ENCODE measurements at regions not wholly inside any gene's neighbourhood (a gene's known extent, or its start where the extent isn't known, plus 50 kb on each side); places are given as distances from the start of the nearest gene placed in this dataset.

DNA sequence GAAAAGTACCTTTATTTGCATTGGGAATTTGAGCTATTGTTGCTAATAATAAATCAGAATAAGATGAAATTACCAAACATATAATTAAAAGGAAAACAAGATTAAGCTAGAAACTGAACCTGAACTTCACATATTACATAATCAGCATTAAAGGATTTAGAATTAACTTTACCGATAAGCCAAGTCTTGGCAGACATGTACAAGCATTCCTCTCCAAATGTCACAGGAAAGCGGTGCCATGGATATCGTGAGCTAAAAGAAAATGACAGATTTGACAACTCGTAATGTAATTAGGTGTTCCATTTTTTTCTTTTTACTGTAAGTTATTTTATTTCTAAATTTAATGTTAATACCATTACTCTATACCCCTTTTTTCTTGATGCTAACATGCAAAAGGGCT lies 55.1 kb upstream of the CD302 start:
- no peak for DNase-seq
- Histone ChIP-seq H3K27me3 (ENCODE audit: control insufficient read depth, insufficient read depth, low read length) (no peaks in the 10 kb centered on the region), H3K36me3 (replicated peaks; ENCODE audit: control insufficient read depth, insufficient read depth, low read length) (no peaks in the 10 kb centered on the region)

DNA sequence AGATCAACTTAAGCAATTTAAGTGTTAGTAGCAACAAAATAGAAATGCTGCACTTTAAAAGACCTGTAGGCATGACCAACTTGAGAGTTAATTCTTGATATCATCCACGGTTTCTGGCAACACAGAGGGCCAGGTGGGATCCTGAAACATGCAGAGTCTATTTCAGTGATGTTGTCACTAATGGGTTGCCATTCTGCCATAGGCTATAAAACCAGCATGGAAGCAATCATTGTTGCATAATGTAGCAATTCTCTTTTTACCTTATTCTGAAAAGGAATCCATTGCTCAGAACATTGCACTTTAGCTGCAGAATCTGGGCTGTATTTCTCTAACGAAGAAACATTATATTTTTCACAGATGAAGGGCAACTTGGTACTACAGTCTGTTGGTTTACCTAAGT lies 53.9 kb upstream of the CD302 start:
- no peaks in the 10 kb centered on the region for H3K27me3 ChIP-seq (ENCODE audit: control insufficient read depth, insufficient read depth, low read length)
- no peak for DNase-seq

More for the DNA sequence above, 55.1 kb upstream of the CD302 start:
- H3K4me3 ChIP-seq (ENCODE audit: insufficient read depth, low read depth, low read length): no peak overlapping the region

DNA sequence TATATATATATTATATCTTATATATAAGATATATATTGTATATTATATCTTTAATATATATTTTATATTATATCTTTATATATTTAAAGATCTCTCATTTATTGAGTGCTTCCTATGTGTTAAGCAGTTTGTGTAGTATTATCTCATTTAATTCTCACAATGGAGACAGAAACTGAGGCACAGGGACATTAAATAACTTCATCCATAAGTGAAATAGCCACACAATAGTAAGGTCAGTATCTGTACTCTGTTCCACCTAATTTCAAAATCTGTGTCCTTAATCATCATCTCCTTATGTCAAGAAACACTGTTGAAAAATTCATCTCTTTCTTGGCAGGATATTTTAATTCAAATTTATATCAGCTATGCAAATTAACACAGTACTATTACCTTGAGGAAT lies 52.8 kb upstream of the CD302 start:
- DNase-seq: no peak
- no peak overlapping the region for H3K4me3 ChIP-seq (ENCODE audit: insufficient read depth, low read depth, low read length)
- no peaks in the 10 kb centered on the region for H3K36me3 ChIP-seq (replicated peaks; ENCODE audit: control insufficient read depth, insufficient read depth, low read length)
- no peaks in the 10 kb centered on the region; the same call in 1 of the 2 replicates for H3K27me3 ChIP-seq (ENCODE audit: control insufficient read depth, insufficient read depth, low read length)

More for the DNA sequence above, 53.9 kb upstream of the CD302 start:
- H3K4me3 ChIP-seq (ENCODE audit: insufficient read depth, low read depth, low read length): no peak overlapping the region
- H3K36me3 ChIP-seq (replicated peaks; ENCODE audit: control insufficient read depth, insufficient read depth, low read length): no peaks in the 10 kb centered on the region

DNA sequence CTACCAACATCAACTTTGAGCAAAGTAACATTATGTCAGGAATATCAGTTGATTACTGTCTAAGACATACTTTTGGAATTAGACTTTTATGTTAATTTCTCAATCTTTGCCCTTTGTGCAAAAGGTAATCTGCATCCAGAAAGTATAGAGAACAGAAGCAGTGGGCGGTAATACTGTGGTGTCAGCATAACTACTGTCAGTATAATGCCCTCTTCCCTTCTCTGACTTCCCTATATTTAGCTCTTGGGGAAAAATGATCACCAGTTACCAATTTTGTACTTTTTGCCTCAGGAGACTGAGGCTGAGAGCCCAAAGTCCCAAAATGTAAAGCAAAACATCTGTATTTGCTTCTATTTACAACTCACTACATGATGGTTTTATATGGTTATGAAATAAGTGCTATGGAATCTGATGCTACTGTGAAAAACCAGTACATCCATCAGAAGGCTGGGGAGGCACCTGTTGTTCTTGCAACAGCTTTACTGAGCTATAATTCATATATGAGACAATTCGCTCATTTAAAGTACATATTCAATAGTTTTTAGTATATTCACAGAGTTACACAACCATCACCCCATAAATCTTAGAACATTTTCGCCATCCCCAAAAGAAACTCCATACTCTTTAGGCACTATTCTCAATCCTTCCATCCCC lies 51.3 kb upstream of the CD302 start:
- DNase-seq: no peak
- Histone ChIP-seq H3K36me3 (replicated peaks; ENCODE audit: control insufficient read depth, insufficient read depth, low read length) (no peaks in the 10 kb centered on the region), H3K27me3 (ENCODE audit: control insufficient read depth, insufficient read depth, low read length) (no peaks in the 10 kb centered on the region; the same call in 1 of the 2 replicates), H3K4me3 (ENCODE audit: insufficient read depth, low read depth, low read length) (no peak overlapping the region)

All from H7 (cell line).